CD4-positive, alpha-beta memory T cell (primary cell): ENCODE measurements at regions not wholly inside any gene's neighbourhood (a gene's known extent, or its start where the extent isn't known, plus 50 kb on each side); places are given as distances from the start of the nearest gene placed in this dataset.

ENCODE experiments used
- CTCF ChIA-PET: fragments of 350-600 bp; sonication (Branson Sonifier 250); formaldehyde crosslinking; loops from one replicate; lab custom pipeline; 2021; ENCODE audit warnings: inconsistent platforms; ENCODE audit not compliant: partially characterized antibody; lab: Charles Lee
- POLR2A ChIA-PET: fragments of 350-600 bp; sonication (Branson Sonifier 250); formaldehyde crosslinking; loops from one replicate; lab custom pipeline; 2021; ENCODE audit not compliant: partially characterized antibody; lab: Charles Lee
- DNase-seq, 5 donors: peaks; one replicate each; pipeline versions ENCODE4 v3.0.0 to v3.0.0-alpha.2; 2020 to 2022; ENCODE audit warnings: mixed read lengths in 1 of 5
- H3K27ac ChIP-seq: one replicate; pipeline ENCODE4 v1.7.0; 2013; ENCODE audit warnings: low read depth, low read length
- H3K27me3 ChIP-seq: 2 replicates; pipeline ENCODE4 v1.7.0; 2013; ENCODE audit warnings: mild to moderate bottlenecking, low read length, moderate library complexity; ENCODE audit not compliant: insufficient read depth
- H3K36me3 ChIP-seq: 2 replicates; pipeline ENCODE4 v1.7.0; 2013; ENCODE audit warnings: mild to moderate bottlenecking, low read length, moderate library complexity; ENCODE audit not compliant: insufficient read depth
- H3K4me1 ChIP-seq: 2 replicates; pipeline ENCODE4 v1.7.0; 2013; ENCODE audit warnings: mild to moderate bottlenecking, low read length, moderate library complexity; ENCODE audit not compliant: insufficient read depth
- H3K4me3 ChIP-seq, 2 donors: one replicate each; pipeline ENCODE4 v1.7.0; 2013; ENCODE audit warnings: low read length in 2 of 2, mild to moderate bottlenecking in 1 of 2
- H3K9me3 ChIP-seq, 2 donors: one replicate each; pipeline ENCODE4 v1.7.0; 2013; ENCODE audit warnings: low read length in 2 of 2, control low read depth in 1 of 2; ENCODE audit not compliant: control insufficient read depth in 1 of 2
- H3K27ac Mint-ChIP-seq, 7 donors: one replicate each; pipeline ENCODE4 v1.8.0; 2020 to 2021; ENCODE audit warnings: mixed read lengths in 7 of 7, mild to moderate bottlenecking in 6 of 7, inconsistent platforms in 3 of 7, moderate library complexity in 3 of 7
- H3K27me3 Mint-ChIP-seq, 2 donors: one replicate each; pipeline ENCODE4 v1.8.0; 2020 to 2021; ENCODE audit warnings: mixed read lengths in 2 of 2
- H3K36me3 Mint-ChIP-seq, 2 donors: one replicate each; pipeline ENCODE4 v1.8.0; 2020 to 2021; ENCODE audit warnings: mixed read lengths in 2 of 2, inconsistent platforms in 1 of 2, mild to moderate bottlenecking in 1 of 2
- H3K4me1 Mint-ChIP-seq, 4 donors: one replicate each; pipeline ENCODE4 v1.8.0; 2020 to 2021; ENCODE audit warnings: mixed read lengths in 4 of 4, mild to moderate bottlenecking in 1 of 4
- H3K4me3 Mint-ChIP-seq, 8 donors: one replicate each; pipeline ENCODE4 v1.8.0; 2020 to 2021; ENCODE audit warnings: mixed read lengths in 8 of 8, mild to moderate bottlenecking in 7 of 8, moderate library complexity in 6 of 8, inconsistent platforms in 3 of 8
- H3K9me3 Mint-ChIP-seq, 8 donors: one replicate each; pipeline ENCODE4 v1.8.0; 2020 to 2021; ENCODE audit warnings: mixed read lengths in 8 of 8, mild to moderate bottlenecking in 5 of 8, inconsistent platforms in 3 of 8, moderate library complexity in 1 of 8
- intact Hi-C: fragments of 100-400 bp; cut with micrococcal nuclease; formaldehyde crosslinking; loops from one replicate; pipeline ENCODE4 v1.15.1; 2023

GRCh38 chr21:15520811-15521643, 208.8 kb upstream of the USP25 start:
- ChIA-PET CTCF (interaction anchor here (0.8 to 6.9 kb wide), 19 partner anchors 9 to 305 kb away, joined by 3 to 66 read pairs (median 4); no protein-coding TSS in a partner anchor), POLR2A (interaction anchor here (0.8 to 1.5 kb wide), 2 partner anchors 32 to 456 kb away, joined by 4 to 9 read pairs; partner anchors contain the start of gene NRIP1)

GRCh38 chr21:15521644-15522001, 208.2 kb upstream of the USP25 start:
- ChIA-PET CTCF (interaction anchor here (1.1 to 6.9 kb wide), 12 partner anchors 9 to 305 kb away, joined by 3 to 66 read pairs (median 8); no protein-coding TSS in a partner anchor), POLR2A (interaction anchor here (1.3 kb wide), 1 partner anchor 31 kb away, joined by 3 read pairs; no protein-coding TSS in a partner anchor)
- Histone ChIP-seq H3K36me3 (no peaks in the 10 kb centered on the region), H3K27ac (no peak overlapping the region), H3K4me1 (peaks cover 18% of the 10 kb centered on the region), H3K27me3 (no peaks in the 10 kb centered on the region), H3K9me3 (no peaks in the 10 kb centered on the region), H3K4me3 (no peak overlapping the region)
- Mint-ChIP-seq H3K27me3 (no peaks in the 10 kb centered on the region), H3K9me3 (peaks cover 0 to 3% (median 1%) of the 10 kb centered on the region in 8 donors), H3K36me3 (no peaks in the 10 kb centered on the region), H3K27ac (no peak overlapping the region), H3K4me3 (no peak overlapping the region), H3K4me1 (peaks cover 13 to 28% (median 21%) of the 10 kb centered on the region in 4 donors)
- DNase-seq, result no peak
- intact Hi-C loops, result no loop called here

More at GRCh38 chr21:15520811-15521643, 208.8 kb upstream of the USP25 start:
- intact Hi-C loops, result no loop called here
- no peaks in the 10 kb centered on the region for H3K36me3 Mint-ChIP-seq
- peaks cover 10 to 22% (median 16%) of the 10 kb centered on the region in 4 donors for H3K4me1 Mint-ChIP-seq
- Histone ChIP-seq H3K27ac (no peak overlapping the region), H3K27me3 (no peaks in the 10 kb centered on the region), H3K4me3 (no peak overlapping the region), H3K36me3 (no peaks in the 10 kb centered on the region), H3K9me3 (no peaks in the 10 kb centered on the region), H3K4me1 (peaks cover 18% of the 10 kb centered on the region)
- H3K27ac Mint-ChIP-seq, result peak overlapping the region in 3 of 7 donors; percentile 17 to 56 (median 22)
- H3K27me3 Mint-ChIP-seq, result no peaks in the 10 kb centered on the region
- H3K9me3 Mint-ChIP-seq, result peaks cover 0 to 3% (median 1%) of the 10 kb centered on the region in 8 donors
- peak in 4 of 5 donors; percentile 3 to 21 (median 15) for DNase-seq
- H3K4me3 Mint-ChIP-seq, result peak overlapping the region in 2 of 8 donors; percentile 45 to 58

- ChIA-PET POLR2A (interaction anchor here (1.3 kb wide), 1 partner anchor 31 kb away, joined by 3 read pairs; no protein-coding TSS in a partner anchor), CTCF (interaction anchor here (1.1 to 6.9 kb wide), 8 partner anchors 10 to 48 kb away, joined by 3 to 66 read pairs (median 7); no protein-coding TSS in a partner anchor)
- intact Hi-C loops, result no loop called here
- H3K36me3 Mint-ChIP-seq, result no peaks in the 10 kb centered on the region
- Histone ChIP-seq H3K4me1 (peaks cover 24% of the 10 kb centered on the region), H3K27ac (no peak overlapping the region), H3K27me3 (no peaks in the 10 kb centered on the region), H3K36me3 (no peaks in the 10 kb centered on the region), H3K4me3 (no peak overlapping the region), H3K9me3 (no peaks in the 10 kb centered on the region)
- no peak overlapping the region for H3K4me3 Mint-ChIP-seq
- no peak overlapping the region for H3K27ac Mint-ChIP-seq
- peaks cover 17 to 32% (median 24%) of the 10 kb centered on the region in 4 donors for H3K4me1 Mint-ChIP-seq
- no peaks in the 10 kb centered on the region for H3K27me3 Mint-ChIP-seq
- peaks cover 0 to 3% (median 1%) of the 10 kb centered on the region in 8 donors for H3K9me3 Mint-ChIP-seq
- no peak for DNase-seq
Observed at GRCh38 chr21:15522148-15522547, 207.6 kb upstream of the USP25 start.

- Mint-ChIP-seq H3K36me3 (no peaks in the 10 kb centered on the region), H3K4me1 (peaks cover 17 to 32% (median 22%) of the 10 kb centered on the region in 4 donors), H3K4me3 (no peak overlapping the region), H3K9me3 (peaks cover 0 to 2% (median 0%) of the 10 kb centered on the region in 8 donors), H3K27ac (no peak overlapping the region), H3K27me3 (peaks cover 0 to under 1% of the 10 kb centered on the region in 2 donors)
- Histone ChIP-seq H3K4me1 (peaks cover 24% of the 10 kb centered on the region), H3K27ac (no peak overlapping the region), H3K27me3 (no peaks in the 10 kb centered on the region), H3K4me3 (no peak overlapping the region), H3K36me3 (no peaks in the 10 kb centered on the region), H3K9me3 (no peaks in the 10 kb centered on the region)
- DNase-seq, result no peak
- CTCF ChIA-PET, result interaction anchor here (0.6 to 6.9 kb wide), 4 partner anchors 28 to 415 kb away, joined by 3 to 66 read pairs (median 4); no protein-coding TSS in a partner anchor
- intact Hi-C loops, result no loop called here
- POLR2A ChIA-PET, result no interaction called here
Observed at GRCh38 chr21:15524855-15525254, 204.9 kb upstream of the USP25 start.

- POLR2A ChIA-PET, result no interaction called here
Observed at GRCh38 chr21:15526798-15527197, 203.0 kb upstream of the USP25 start.

GRCh38 chr21:15528346-15528745, 201.4 kb upstream of the USP25 start:
- CTCF ChIA-PET, result interaction anchor here (2.2 kb wide), 1 partner anchor 25 kb away, joined by 6 read pairs; no protein-coding TSS in a partner anchor
- no peaks in the 10 kb centered on the region for H3K36me3 ChIP-seq
- H3K27me3 ChIP-seq, result no peaks in the 10 kb centered on the region
- Mint-ChIP-seq H3K27ac (no peak overlapping the region), H3K9me3 (peaks cover 0 to 4% (median under 1%) of the 10 kb centered on the region in 8 donors), H3K4me3 (no peak overlapping the region), H3K27me3 (peaks cover 6 to 10% of the 10 kb centered on the region in 2 donors), H3K36me3 (no peaks in the 10 kb centered on the region), H3K4me1 (peaks cover 7 to 17% (median 11%) of the 10 kb centered on the region in 4 donors)
- intact Hi-C loops, result no loop called here
- no peak overlapping the region for H3K4me3 ChIP-seq
- no peak for DNase-seq
- POLR2A ChIA-PET, result no interaction called here
- H3K9me3 ChIP-seq, result no peaks in the 10 kb centered on the region
- H3K4me1 ChIP-seq, result peaks cover 8% of the 10 kb centered on the region
- no peak overlapping the region for H3K27ac ChIP-seq

More at GRCh38 chr21:15526798-15527197, 203.0 kb upstream of the USP25 start:
- Mint-ChIP-seq H3K27me3 (peaks cover 1 to 3% of the 10 kb centered on the region in 2 donors), H3K9me3 (peaks cover 0 to 4% (median under 1%) of the 10 kb centered on the region in 8 donors), H3K4me3 (peak overlapping the region in 2 of 8 donors; percentile 12 to 28), H3K36me3 (no peaks in the 10 kb centered on the region), H3K4me1 (peaks cover 7 to 17% (median 11%) of the 10 kb centered on the region in 4 donors), H3K27ac (no peak overlapping the region)
- no peak for DNase-seq
- H3K27ac ChIP-seq, result no peak overlapping the region
- no peaks in the 10 kb centered on the region for H3K27me3 ChIP-seq
- H3K9me3 ChIP-seq, result no peaks in the 10 kb centered on the region
- no peak overlapping the region for H3K4me3 ChIP-seq
- intact Hi-C loops, result no loop called here
- H3K4me1 ChIP-seq, result peaks cover 8% of the 10 kb centered on the region
- CTCF ChIA-PET, result interaction anchor here (0.8 kb wide), 1 partner anchor 44 kb away, joined by 3 read pairs; no protein-coding TSS in a partner anchor
- H3K36me3 ChIP-seq, result no peaks in the 10 kb centered on the region

- Mint-ChIP-seq H3K27ac (no peak overlapping the region), H3K9me3 (peaks cover 0 to 4% (median under 1%) of the 10 kb centered on the region in 8 donors), H3K4me1 (peaks cover 1 to 4% (median 3%) of the 10 kb centered on the region in 4 donors), H3K27me3 (peaks cover 6 to 10% of the 10 kb centered on the region in 2 donors), H3K36me3 (no peaks in the 10 kb centered on the region), H3K4me3 (no peak overlapping the region)
- intact Hi-C loops, result loop anchor here (2.0 kb wide), 1 partner anchor 17 kb away; no protein-coding TSS in a partner anchor
- Histone ChIP-seq H3K4me1 (peaks cover 2% of the 10 kb centered on the region), H3K36me3 (no peaks in the 10 kb centered on the region), H3K4me3 (no peak overlapping the region), H3K27me3 (no peaks in the 10 kb centered on the region), H3K9me3 (no peaks in the 10 kb centered on the region), H3K27ac (no peak overlapping the region)
- DNase-seq, result no peak
- ChIA-PET POLR2A (no interaction called here), CTCF (interaction anchor here (2.4 kb wide), 1 partner anchor 10 kb away, joined by 12 read pairs; no protein-coding TSS in a partner anchor)
Observed at GRCh38 chr21:15531986-15532385, 197.8 kb upstream of the USP25 start.
